HG03378 (cell line): ENCODE measurements at regions not wholly inside any gene's neighbourhood (a gene's known extent, or its start where the extent isn't known, plus 50 kb on each side); places are given as distances from the start of the nearest gene placed in this dataset.
A peak's percentile ranks its signal among the peaks of the same experiment; 100 is the strongest.

Source experiments
- ATAC-seq: cut with Tn5 transposase; IDR thresholded peaks from one replicate; pipeline ENCODE4 v1.9.1; 2021; ENCODE audit warnings: mild to moderate bottlenecking, moderate library complexity; ENCODE audit not compliant: unreplicated experiment

- peak; percentile 72 for ATAC-seq
These were observed 127.2 kb downstream of the RAP2A start for GRCh38 chr13:97561182-97561581.

GRCh38 chr13:97562962-97563361, 129.0 kb downstream of the RAP2A start:
- ATAC-seq = no peak

GRCh38 chr13:97564956-97565355, 131.0 kb downstream of the RAP2A start:
- no peak for ATAC-seq

- ATAC-seq = no peak
These were observed 131.9 kb downstream of the RAP2A start for GRCh38 chr13:97565906-97566305.

- no peak for ATAC-seq
These were observed 132.9 kb downstream of the RAP2A start for GRCh38 chr13:97566907-97567306.

- peak; percentile 99 for ATAC-seq
These were observed 133.7 kb downstream of the RAP2A start for GRCh38 chr13:97567510-97568243.

GRCh38 chr13:97568850-97569249, 134.9 kb downstream of the RAP2A start:
- no peak for ATAC-seq

GRCh38 chr13:97569841-97570240, 135.9 kb downstream of the RAP2A start:
- no peak for ATAC-seq

GRCh38 chr13:97570442-97570841, 136.5 kb downstream of the RAP2A start:
- ATAC-seq = no peak

- ATAC-seq = no peak
These were observed 139.0 kb downstream of the RAP2A start for GRCh38 chr13:97573011-97573410.

- no peak for ATAC-seq
These were observed 141.0 kb downstream of the RAP2A start for GRCh38 chr13:97574926-97575325.

GRCh38 chr13:97577026-97577425, 143.1 kb downstream of the RAP2A start:
- no peak for ATAC-seq

- ATAC-seq = no peak
These were observed 148.2 kb downstream of the RAP2A start for GRCh38 chr13:97582170-97582569.

GRCh38 chr13:97583907-97584497, 150.0 kb downstream of the RAP2A start:
- ATAC-seq = no peak

- ATAC-seq = no peak
These were observed 153.0 kb downstream of the RAP2A start for GRCh38 chr13:97586941-97587340.

- ATAC-seq = no peak
These were observed 155.0 kb downstream of the RAP2A start for GRCh38 chr13:97588993-97589392.

GRCh38 chr13:97600458-97601075, 166.6 kb downstream of the RAP2A start:
- no peak for ATAC-seq

GRCh38 chr13:97615266-97615665, 181.3 kb downstream of the RAP2A start:
- ATAC-seq = no peak

GRCh38 chr13:97616385-97616784, 182.4 kb downstream of the RAP2A start:
- ATAC-seq = no peak

- no peak for ATAC-seq
These were observed 187.1 kb downstream of the RAP2A start for GRCh38 chr13:97621025-97621424.

GRCh38 chr13:97621631-97622030, 187.7 kb downstream of the RAP2A start:
- no peak for ATAC-seq

- ATAC-seq = no peak
These were observed 193.6 kb downstream of the RAP2A start for GRCh38 chr13:97627566-97627965.
